Esophagus squamous epithelium (tissue), 5 donors: ENCODE measurements at regions not wholly inside any gene's neighbourhood (a gene's known extent, or its start where the extent isn't known, plus 50 kb on each side); places are given as distances from the start of the nearest gene placed in this dataset.

Experiments
- DNase-seq: peaks from one replicate; lab custom pipeline; 2025; lab: John Stamatoyannopoulos, UW
- H3K27ac ChIP-seq, 4 donors: fragments of 200-600 bp; sonication (generic); one replicate each; pipeline ENCODE4 v1.5.1; 2016 to 2019; ENCODE audit warnings: mild to moderate bottlenecking in 1 of 4
- H3K27me3 ChIP-seq, 4 donors: fragments of 200-600 bp; sonication (generic); 1 replicate in 3 of 4; 2 replicates in 1 of 4; pipeline versions ENCODE4 v1.5.1 to v1.6.0; 2017 to 2021; ENCODE audit warnings: antibody characterized with exemption in 1 of 4
- H3K36me3 ChIP-seq, 3 donors: fragments of 200-600 bp; sonication (generic); one replicate each; pipeline ENCODE4 v1.5.1; 2016 to 2019
- H3K4me1 ChIP-seq, 3 donors: fragments of 200-600 bp; sonication (generic); one replicate each; pipeline ENCODE4 v1.5.1; 2017 to 2019
- H3K4me3 ChIP-seq, 4 donors: fragments of 200-600 bp; sonication (generic); 1 replicate in 3 of 4; 2 replicates in 1 of 4; pipeline ENCODE4 v1.5.1; 2016 to 2019; ENCODE audit warnings: mild to moderate bottlenecking in 2 of 4, moderate library complexity in 1 of 4
- H3K9me3 ChIP-seq, 3 donors: fragments of 200-600 bp; sonication (generic); one replicate each; pipeline ENCODE4 v1.5.1; 2016 to 2019
- POLR2A ChIP-seq, 4 donors: fragments of 450-650 bp; IDR thresholded peaks; one replicate each; pipeline ENCODE4 v1.6.1; 2017; ENCODE audit warnings: antibody characterized with exemption in 4 of 4, mild to moderate bottlenecking in 4 of 4, moderate library complexity in 3 of 4
- WGBS, 2 donors: methylation state at CpG; one replicate each; pipeline ENCODE4 v1.1.5; 2018; 5-methylcytosine and 5-hydroxymethylcytosine counted together
- intact Hi-C: fragments of 100-400 bp; cut with DNase I; formaldehyde crosslinking; loops from one replicate; pipeline ENCODE4 v1.15.0; 2022
- TF ChIP-seq, protein P1 (sequence below), 6 experiments: fragments of 450-650 bp in 4 of 6; fragments of 200-600 bp in 2 of 6; sonication (generic) in 2 of 6; IDR thresholded peaks; one replicate each; pipeline ENCODE4 v1.5.1; 2016 to 2019; ENCODE audit warnings: antibody characterized with exemption in 6 of 6, mild to moderate bottlenecking in 4 of 6, moderate library complexity in 4 of 6
- donor health status: DM: yes; HTN: yes; CAD: no.

DNA sequence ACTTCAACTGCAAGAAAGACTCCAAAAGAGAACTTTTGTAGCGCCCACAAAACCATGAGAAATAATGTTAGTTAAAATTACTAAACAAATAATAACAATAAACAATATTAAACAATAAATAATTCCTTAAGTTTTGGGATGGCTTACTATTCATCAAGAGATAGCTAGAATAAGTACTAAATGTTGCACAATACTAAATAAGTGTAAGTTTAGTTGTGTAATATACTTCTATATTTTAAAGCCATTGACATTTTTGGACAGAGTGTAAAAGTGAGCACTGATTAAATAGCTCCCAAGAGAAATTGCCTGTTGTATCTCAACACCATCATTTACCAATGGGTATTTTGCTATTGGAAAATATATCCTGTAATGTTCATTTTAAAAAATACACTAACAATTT lies 166.7 kb downstream of the ALG10 start:
- no peaks in the 10 kb centered on the region for H3K27me3 ChIP-seq
- no peak overlapping the region for H3K4me3 ChIP-seq
- H3K27ac ChIP-seq, result no peak overlapping the region
- no peak for DNase-seq
- intact Hi-C loops, result no loop called here
- no peaks in the 10 kb centered on the region for H3K9me3 ChIP-seq
- H3K4me1 ChIP-seq, result no peaks in the 10 kb centered on the region
- no peak for TF ChIP-seq POLR2A (IDR thresholded peaks at IDR 0.05)
- TF ChIP-seq, protein P1, sequence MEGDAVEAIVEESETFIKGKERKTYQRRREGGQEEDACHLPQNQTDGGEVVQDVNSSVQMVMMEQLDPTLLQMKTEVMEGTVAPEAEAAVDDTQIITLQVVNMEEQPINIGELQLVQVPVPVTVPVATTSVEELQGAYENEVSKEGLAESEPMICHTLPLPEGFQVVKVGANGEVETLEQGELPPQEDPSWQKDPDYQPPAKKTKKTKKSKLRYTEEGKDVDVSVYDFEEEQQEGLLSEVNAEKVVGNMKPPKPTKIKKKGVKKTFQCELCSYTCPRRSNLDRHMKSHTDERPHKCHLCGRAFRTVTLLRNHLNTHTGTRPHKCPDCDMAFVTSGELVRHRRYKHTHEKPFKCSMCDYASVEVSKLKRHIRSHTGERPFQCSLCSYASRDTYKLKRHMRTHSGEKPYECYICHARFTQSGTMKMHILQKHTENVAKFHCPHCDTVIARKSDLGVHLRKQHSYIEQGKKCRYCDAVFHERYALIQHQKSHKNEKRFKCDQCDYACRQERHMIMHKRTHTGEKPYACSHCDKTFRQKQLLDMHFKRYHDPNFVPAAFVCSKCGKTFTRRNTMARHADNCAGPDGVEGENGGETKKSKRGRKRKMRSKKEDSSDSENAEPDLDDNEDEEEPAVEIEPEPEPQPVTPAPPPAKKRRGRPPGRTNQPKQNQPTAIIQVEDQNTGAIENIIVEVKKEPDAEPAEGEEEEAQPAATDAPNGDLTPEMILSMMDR (IDR thresholded peaks at IDR 0.05), result no peak
- no peaks in the 10 kb centered on the region for H3K36me3 ChIP-seq
- 54 to 57% methylated on average over 1 of the region's 1 CpG for WGBS, 2 donors

DNA sequence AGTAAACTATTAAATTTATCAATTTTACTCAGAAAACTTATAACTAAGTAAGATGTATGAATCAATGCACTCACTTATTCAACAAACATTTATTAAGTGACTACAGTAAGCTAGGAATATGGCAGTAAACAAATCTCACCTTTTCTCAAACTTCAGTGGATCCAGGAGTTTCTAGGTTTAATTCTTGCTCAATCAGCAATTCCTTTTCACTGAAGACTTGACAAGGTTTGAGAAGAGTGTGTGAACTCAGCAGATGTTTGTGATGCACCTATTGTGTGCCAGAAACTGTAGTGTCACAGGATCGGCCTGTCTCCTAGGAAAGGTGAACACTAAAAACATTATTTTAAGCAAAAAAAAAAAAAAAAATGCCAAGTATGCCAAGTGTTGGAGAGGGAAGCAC lies 167.8 kb downstream of the ALG10 start:
- no peaks in the 10 kb centered on the region for H3K9me3 ChIP-seq
- H3K4me3 ChIP-seq, result no peak overlapping the region
- 90 to 100% methylated on average over 1 of the region's 1 CpG for WGBS, 2 donors
- no peak for DNase-seq
- no peaks in the 10 kb centered on the region for H3K36me3 ChIP-seq
- no peaks in the 10 kb centered on the region for H3K4me1 ChIP-seq
- intact Hi-C loops, result no loop called here
- H3K27ac ChIP-seq, result no peak overlapping the region
- TF ChIP-seq, protein P1 (IDR thresholded peaks at IDR 0.05), result no peak
- no peak for TF ChIP-seq POLR2A (IDR thresholded peaks at IDR 0.05)
- H3K27me3 ChIP-seq, result no peaks in the 10 kb centered on the region

DNA sequence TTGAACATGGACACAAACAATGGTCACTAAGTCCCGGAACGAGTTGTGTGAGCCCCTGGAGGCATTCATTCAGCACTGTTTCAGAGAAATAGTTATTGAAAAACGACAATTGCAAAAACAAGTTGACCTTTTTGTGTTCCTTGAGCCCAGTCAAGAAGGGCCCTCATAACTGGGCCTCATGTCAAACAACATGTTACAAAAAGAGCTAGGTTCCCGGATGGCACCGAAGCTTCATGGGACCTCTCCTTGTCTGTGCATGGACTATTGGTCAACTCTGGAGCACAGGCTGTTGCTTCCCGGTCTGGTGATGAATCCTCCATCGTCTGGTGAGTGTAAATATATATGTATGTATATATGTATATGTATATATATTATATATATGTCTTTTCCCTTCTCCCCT lies 176.6 kb downstream of the ALG10 start:
- Histone ChIP-seq H3K4me1 (no peaks in the 10 kb centered on the region), H3K36me3 (no peaks in the 10 kb centered on the region), H3K4me3 (no peak overlapping the region), H3K27ac (no peak overlapping the region), H3K9me3 (no peaks in the 10 kb centered on the region), H3K27me3 (no peaks in the 10 kb centered on the region)
- intact Hi-C loops, result no loop called here
- no peak for TF ChIP-seq POLR2A (IDR thresholded peaks at IDR 0.05)
- TF ChIP-seq, protein P1 (IDR thresholded peaks at IDR 0.05), result no peak
- WGBS, 2 donors, result 55 to 59% methylated on average over 7 of the region's 7 CpGs
- no peak for DNase-seq

DNA sequence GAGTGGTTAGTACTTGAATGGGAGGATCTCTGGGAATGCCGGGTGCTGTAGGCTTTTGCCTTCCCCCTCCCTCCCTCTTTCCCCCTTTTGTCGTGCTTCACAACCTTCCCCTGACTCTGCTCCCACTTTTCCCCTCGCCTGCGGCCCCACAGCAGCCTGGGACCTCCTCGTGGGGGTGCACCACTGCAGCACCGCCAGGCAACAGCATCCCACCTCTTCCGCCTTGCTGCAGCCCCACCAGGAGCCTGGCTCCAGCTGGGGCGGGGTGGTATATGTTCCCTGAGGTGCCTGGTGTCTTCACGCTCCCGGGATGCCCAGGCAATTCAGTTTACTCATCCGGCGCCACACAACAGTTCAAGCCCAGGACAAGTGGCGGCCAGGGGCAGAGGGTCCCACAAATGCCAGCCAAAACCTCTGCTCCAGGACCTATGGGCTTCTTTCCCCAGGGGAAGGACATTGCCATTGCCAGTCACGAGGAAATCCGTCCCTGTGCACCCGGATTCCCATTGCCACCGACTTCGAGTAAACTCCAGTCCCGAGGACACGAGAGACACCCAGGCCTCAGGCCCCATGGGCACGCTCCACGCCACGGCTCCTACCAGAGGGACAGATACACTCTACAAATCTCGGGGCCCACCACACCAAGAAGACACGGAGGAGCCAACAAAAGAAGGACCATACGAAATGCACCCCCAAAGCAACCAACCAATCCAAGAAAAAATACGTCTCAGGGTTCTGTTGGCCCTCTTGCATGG lies 181.7 kb downstream of the ALG10 start:
- WGBS, 2 donors, result 65 to 76% methylated on average over 8 to 11 of the region's 27 CpGs
- no peak for TF ChIP-seq POLR2A (IDR thresholded peaks at IDR 0.05)
- TF ChIP-seq, protein P1 (IDR thresholded peaks at IDR 0.05), result no peak
- no peak overlapping the region for H3K4me3 ChIP-seq
- H3K27me3 ChIP-seq, result no peaks in the 10 kb centered on the region
- H3K4me1 ChIP-seq, result no peaks in the 10 kb centered on the region
- no peak for DNase-seq
- peaks cover 0 to 32% (median 0%) of the 10 kb centered on the region in 3 donors for H3K9me3 ChIP-seq
- H3K36me3 ChIP-seq, result no peaks in the 10 kb centered on the region
- no peak overlapping the region for H3K27ac ChIP-seq
- intact Hi-C loops, result no loop called here

DNA sequence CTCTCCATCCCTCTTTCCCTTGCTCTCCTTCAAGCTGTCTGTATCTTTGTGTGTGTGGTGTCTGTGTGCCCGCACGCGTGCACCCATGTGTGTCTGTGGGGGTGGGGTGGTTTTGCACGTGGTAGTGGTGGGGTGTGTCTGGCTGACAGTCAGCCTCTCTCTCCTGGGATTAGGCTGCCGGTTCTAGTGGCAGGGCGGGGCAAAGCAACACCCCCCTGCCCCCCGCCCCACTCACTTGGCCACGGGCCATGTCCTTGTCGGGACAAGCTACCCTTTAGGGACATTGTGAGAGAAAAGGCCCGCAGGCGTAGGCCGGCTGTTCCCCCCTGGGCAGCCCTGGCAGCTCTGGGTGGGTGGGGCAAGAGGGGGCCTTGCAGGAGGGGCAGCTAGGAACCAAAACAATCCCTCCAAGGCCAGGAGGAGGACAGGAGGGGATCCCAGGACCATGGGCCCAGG lies 182.6 kb downstream of the ALG10 start:
- Histone ChIP-seq H3K36me3 (no peaks in the 10 kb centered on the region), H3K27me3 (no peaks in the 10 kb centered on the region), H3K9me3 (peaks cover 0 to 40% (median 0%) of the 10 kb centered on the region in 3 donors), H3K4me1 (no peaks in the 10 kb centered on the region), H3K27ac (no peak overlapping the region), H3K4me3 (no peak overlapping the region)
- TF ChIP-seq, protein P1 (IDR thresholded peaks at IDR 0.05), result no peak
- TF ChIP-seq POLR2A (IDR thresholded peaks at IDR 0.05), result no peak
- 40 to 86% methylated on average over 1 to 4 of the region's 12 CpGs for WGBS, 2 donors
- intact Hi-C loops, result no loop called here
- DNase-seq, result no peak
